HS-5 (cell line): ENCODE measurements at regions not wholly inside any gene's neighbourhood (a gene's known extent, or its start where the extent isn't known, plus 50 kb on each side); places are given as distances from the start of the nearest gene placed in this dataset.
"Not testable (repeated sequence)": the region's sequence is repeated elsewhere in the genome, so short reads cannot be mapped to it uniquely, and the experiment has no call there.

ENCODE experiments used
- DNase-seq: peaks from one replicate; pipeline ENCODE4 v3.0.0-alpha.2; 2012; ENCODE audit warnings: low read depth

DNA sequence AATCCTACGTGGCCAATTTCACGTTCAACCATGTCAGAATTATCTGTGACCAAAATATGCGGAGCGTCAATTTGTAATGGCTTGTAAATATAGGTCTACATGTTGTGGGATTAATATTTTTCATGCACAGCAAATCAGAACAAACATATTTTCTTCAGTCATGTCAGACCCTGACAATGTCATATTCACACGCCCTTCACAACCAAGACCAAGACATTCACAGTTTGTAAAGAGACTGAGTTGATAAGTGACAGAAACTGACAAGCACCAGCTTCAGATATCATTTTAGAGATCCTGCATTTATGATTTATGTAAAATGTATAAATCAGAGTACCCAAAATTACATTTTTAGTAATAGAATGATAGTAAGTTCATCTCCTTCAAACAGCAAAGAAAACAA is 57.3 kb upstream of the NOVA1 start:
- no peak for DNase-seq

DNA sequence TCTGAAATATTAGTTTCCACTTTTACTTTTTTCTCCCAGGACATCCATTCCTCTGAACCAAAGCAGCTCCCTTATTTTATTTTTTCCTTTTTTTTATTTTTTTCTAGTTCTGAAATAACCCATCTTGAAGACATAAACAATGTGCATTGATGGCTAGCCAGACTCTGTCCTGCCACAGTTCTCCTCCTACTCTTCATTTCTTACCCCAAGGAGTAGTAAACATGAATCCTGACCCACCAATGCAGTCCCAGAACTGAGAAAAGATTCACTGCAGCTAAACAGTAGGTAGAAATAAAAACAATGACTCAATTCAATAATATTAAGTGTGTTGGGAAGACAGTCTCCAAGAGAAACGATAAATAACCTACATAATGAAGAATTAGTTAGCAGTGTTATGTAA is 65.7 kb upstream of the NOVA1 start:
- no peak for DNase-seq

DNA sequence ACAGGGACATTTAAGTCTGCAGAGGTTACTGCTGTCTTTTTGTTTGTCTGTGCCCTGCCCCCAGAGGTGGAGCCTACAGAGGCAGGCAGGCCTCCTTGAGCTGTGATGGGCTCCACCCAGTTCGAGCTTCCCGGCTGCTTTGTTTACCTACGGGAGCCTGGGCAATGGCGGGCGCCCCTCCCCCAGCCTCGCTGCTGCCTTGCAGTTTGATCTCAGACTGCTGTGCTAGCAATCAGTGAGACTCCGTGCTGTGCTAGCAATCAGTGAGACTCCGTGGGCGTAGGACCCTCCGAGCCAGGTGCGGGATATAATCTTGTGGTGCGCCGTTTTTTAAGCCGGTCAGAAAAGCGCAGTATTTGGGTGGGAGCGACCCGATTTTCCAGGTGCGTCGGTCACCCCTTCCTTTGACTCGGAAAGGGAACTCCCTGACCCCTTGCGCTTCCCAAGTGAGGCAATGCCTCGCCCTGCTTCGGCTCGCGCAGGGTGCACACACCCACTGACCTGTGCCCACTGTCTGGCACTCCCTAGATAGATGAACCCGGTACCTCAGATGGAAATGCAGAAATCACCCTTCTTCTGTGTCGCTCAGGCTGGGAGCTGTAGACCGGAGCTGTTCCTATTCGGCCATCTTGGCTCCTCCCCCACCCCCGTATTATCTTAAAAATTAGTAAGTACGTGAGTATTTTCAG is 81.0 kb upstream of the NOVA1 start:
- not testable (repeated sequence) for DNase-seq

DNA sequence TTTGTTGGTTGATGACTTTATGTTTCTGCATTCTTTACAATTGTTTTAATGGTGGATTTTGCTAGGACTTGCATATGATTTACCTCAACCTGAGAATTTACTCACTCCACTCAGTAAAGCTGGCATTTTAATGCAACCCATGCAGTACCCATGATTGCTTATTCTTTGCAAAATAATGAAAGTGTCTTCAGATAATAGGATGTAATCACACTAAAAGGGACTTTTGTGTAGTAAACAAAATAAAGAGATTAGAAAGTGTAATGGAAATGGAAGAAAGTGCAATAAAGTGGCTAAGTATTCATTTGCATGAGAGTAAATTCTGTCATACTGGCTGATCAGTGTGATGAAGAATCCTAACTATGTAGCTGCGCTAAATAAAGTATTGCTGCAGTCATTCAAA is 87.6 kb upstream of the NOVA1 start:
- DNase-seq, result no peak

DNA sequence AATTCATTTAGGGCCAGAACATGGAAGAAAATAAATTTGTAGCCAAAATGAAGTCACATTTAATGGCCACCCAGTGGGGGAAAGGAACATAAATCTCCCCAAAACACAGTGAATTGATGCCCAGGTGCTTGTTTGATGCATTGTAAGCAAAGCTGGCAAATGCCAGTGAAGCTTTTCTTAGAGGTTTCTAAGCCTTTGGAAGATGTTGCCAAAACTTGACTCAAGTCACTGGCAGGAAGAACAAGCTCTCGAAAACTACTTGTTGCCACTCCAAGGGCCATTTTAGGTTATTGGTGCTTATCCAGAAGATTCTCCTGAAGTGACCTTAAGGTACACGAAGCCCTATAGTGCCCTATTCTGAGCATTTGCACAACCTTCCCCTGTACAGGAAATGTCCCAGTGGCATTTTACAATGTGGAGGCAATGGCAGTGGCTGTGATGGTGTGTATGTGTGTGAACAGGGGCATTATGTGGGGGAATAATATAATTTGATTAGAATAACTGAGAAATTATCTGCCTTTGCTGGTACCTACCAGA is 89.5 kb upstream of the NOVA1 start:
- no peak for DNase-seq

DNA sequence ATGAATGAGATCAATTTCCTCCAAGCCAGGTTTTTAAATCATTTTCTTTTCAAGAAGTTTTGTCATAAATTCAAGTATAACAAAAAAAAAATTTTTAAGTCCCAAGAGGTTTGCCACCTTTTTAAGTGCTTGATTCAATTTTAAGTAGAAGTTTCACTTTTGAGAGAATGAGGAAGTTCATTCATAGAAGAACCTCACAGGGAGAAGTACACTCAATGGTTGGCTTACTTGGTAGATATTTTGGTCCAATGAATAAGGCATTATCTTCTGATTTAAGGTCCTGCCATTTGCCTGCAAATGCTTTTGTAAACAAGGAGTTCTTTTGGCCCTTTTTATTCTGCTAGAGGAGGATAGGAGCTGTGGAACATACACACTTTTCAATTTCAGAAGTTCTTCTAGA is 96.7 kb upstream of the NOVA1 start:
- no peak for DNase-seq

DNA sequence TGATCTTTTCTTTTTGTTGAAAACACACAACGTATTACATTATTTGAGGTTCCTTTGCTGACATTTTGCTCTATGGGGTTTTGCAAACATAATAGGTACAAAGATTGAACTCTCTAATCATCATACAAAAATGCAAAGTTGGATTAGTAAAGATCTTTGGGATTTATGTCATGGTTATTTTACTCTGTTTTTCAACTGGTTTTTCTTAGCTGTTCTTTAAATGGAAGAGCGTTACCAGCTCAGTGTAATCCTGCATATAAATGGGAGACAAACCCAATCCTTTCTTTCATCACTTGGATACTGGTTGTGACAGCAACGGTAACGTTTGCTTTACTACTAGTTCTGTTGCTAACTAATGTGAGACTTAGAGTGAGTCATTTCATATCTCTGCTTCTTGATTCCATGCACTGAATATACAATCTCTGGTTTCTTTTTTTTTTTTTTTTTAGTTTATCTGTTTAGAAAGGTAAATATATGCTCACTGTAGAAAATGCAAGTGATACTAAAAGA is 104.9 kb upstream of the NOVA1 start:
- DNase-seq, result no peak

DNA sequence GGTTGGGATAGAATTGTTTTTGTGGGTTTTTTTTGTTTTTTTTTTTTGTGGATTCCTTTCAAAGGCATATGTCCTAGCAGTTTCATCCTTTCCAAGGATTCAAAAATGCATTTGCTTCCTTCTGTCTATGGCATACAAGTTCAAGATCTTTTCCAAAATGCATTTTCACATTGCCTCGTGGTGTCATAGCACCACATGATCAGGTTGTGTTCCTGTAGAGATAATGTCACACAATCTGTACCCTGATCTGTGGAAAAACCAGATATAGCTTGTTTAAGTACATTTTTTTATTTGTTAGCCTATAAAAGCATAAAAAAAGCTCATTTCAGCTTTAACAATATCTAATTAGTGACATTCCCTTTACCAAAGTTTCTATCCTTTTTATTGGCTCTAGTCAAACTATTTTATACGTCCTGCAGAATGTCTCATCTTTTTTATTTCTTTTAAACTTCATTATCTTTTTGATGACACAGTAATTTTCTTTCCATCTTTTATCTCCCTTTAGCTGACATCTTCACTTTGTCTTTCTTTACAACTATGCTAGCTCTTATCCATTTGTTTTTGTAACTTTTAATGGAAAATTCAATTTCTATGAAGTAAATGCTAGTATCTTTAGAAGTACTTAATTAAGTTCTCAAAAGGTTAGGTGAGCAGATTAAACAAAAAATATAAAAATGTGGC is 106.0 kb upstream of the NOVA1 start:
- no peak for DNase-seq

DNA sequence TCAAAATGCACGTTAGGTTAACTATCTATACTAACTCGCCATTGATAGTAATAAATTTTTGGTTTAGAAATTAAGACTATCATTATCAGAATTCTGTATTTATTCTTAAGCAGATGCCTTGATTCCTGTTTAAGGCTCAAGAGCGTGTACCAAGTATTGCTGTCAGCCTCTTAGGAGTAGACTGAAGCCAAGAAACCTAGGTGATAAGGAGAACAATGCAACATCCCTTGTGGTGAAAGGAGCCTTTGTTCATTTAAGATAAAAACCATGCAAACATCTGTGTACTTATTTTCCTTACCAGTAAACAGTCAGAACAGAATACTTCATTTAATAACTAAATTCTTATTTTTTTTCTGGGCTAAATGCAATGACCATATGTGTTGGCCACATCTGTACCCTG is 109.4 kb upstream of the NOVA1 start:
- DNase-seq, result no peak

DNA sequence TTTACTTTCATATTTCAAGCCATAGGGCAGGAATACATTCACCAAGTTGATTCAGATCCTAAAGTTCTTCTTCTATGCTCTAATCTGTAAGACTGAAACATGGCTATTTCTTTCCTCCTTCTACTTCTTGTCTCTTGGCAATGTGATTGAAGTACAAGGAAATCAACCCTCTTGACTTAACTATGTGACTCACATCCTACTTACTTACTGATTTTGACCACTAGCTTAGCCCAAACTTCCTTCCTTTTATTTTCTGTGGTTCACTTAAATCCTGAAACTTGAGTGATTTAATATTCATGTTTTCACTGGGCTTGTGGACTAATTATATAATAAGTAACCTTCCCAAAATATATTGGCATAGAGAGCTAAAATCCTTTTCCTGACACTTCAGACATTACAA is 111.2 kb upstream of the NOVA1 start:
- DNase-seq, result peak; percentile 19

DNA sequence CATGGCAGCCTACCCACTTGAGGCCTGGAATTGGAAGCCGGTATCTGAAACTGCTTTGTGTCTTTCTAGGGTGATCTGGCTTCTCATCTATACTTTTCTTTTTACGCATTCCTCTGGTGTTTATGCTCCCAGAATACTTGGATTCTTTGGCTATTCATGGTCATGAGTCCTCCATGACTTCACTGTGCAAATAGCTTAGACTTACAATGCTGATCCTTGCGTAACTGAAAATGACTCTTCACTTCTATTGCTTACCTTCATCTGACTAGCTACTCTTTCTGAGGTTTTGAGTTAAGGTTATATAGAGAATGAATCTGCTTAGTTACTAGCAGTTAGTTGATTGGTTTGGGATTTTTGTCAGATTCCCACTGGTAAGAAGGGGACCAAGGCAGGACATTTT is 121.7 kb upstream of the NOVA1 start:
- peak; percentile 74 for DNase-seq

DNA sequence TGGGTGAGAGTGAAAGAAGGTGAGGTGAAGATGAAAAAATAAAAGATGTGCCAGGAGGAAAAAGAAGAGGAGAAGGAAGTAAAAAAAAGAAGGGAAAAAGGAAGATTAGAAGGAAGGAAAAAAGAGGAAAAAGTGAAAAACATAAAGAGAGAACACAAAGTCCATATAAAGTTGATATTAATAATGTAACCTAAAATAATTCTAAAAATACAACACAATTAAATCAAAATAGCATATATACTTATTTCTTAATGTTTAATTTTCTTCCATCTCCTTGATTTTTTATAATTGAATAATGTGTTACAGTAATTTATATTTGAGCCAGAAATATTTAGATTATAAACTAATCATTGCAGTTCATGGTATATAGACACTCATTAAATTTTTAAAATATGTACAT is 124.4 kb upstream of the NOVA1 start:
- DNase-seq, result no peak

DNA sequence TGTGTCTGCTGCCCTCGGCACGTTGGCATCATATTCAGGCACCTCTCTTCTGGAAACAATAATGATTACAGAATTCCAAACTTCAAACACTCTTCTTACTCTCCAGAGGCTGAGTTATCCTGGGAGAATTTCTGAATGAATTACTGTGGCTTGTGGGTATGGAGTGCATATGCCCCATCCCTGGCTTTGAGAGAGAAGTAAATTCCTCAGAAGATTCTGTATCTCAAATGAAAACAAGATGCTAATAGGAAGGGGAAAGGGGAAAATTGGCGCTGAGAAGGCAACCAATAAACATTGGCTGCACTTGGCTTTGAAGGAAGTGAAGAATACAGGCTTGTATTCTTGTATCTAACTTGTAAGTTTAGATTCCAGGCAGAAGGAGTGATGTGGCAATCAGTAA is 132.0 kb upstream of the NOVA1 start:
- peak; percentile 59 for DNase-seq

DNA sequence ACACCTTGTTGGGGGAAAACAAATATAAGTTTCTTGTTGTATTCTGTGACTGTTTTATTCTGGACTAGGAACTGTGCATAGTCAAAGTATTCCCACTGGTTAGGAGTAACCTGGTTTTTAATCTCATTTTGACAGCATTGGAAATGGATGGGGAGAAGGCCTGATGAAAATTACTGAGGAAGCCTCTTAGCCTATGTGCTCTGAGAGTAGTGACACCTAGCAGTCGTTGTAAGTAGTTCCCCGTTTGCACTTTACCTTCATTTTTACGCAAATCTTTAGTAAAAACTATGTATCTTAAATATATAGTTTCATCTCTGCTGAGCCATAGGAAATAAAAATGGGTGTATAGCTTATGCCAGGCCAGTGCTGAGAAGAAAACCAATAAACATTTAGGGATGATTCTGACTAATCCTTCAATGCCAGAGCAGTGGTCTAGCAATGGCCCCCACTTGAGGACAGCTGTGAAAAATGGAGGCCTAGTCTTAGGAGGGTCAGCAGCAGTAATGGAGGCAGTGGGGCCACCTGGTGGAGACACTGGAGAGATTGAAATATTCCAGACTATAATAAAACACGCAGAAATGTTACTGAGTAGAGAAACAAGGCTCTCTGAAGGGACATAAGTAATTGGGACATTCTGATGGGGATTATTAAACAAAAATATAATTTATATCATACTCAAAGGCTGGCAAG is 133.2 kb upstream of the NOVA1 start:
- DNase-seq, result no peak

DNA sequence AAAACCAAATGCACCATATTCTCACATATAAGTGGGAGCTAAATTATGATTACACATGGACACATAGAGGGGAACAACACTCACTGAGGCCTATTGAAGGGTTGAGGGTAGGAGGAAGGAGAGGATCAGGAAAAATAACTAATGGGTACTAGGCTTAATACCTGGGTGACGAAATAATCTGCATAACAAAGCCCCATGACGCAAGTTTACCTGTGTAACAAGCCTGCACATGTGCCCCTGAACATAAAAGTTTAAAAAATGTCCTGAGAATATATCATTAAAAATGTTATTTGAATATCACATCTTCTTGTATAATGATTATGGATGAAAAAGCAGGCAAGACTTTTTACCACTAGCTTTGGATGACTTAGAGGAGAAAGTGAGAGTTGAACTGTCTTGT is 138.0 kb upstream of the NOVA1 start:
- no peak for DNase-seq

DNA sequence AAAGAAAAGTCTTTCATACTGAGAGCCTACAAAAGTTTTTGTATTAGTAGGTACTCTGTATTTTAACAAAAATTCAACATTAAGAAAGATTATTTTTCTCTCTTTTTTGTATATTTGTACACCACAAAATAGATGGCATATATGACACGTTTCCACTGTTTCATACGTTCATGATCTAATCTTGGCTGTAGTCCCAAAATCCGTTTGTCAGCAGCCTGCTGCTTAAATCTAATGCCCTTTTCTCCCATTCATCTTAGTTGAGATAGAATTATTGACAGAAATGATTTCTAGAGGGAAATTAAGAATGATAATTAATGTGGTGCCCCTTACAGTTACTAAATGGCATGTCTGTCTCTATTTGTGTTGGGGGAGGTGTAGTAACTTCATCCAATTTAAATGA is 140.7 kb upstream of the NOVA1 start:
- no peak for DNase-seq

DNA sequence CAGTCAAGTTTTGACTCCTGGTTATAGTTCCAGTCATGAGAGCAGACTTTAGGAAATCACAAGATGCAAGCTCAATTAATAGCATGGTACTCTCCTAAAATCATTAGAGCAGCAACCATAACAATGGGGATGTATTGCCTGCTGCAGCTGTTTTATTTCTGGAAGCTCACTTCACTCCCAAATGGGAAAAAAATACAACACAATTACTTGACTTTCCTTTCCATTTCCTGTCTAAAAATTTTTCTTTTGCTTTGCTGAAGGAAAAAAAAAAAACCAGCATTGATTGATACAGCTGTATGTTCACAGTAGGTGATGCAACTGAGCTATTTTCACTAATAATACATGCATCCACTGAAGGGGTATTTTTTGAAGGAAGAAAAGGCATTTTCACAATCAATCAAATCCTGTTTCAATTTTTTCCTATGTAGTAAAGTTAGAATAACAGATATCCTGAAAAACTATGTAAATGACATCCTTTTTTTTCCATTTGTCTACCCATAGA is 143.9 kb upstream of the NOVA1 start:
- DNase-seq, result no peak

DNA sequence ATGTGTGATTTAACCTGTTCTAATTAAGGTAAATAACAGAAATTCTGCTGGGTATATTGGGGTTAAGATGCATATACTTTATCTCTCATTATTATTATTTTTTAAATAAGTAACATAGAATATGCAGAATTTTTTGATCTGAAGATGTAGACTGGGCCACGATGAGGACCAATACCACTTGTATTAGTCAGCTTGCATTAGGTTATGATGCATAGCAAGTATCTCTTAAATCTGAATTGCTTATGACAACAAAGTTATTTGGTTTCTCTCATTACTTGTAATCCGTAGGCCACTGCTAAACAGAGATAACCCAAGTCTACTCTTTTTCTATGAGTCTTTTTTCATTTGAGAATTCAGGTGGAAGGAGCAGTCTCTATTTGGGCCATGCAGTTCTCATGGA is 145.5 kb upstream of the NOVA1 start:
- DNase-seq, result no peak

DNA sequence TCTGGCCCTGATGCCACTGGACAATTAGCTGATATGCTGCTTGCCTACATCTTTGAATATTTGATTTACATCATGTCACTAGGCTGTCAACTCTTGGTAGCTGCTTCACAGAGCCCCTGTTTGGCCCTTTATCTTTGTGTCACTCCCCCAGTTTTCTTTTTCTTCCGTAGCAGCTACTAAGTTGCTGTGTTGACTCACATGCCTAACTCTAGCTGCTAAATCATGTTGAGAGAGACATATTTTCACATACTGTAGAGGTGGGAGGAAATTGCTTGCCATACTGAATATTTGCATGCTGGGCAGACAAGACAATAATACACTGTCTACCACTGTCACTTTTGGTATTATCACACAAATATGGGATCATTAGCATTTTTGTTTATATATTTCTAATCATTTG is 147.1 kb upstream of the NOVA1 start:
- no peak for DNase-seq

DNA sequence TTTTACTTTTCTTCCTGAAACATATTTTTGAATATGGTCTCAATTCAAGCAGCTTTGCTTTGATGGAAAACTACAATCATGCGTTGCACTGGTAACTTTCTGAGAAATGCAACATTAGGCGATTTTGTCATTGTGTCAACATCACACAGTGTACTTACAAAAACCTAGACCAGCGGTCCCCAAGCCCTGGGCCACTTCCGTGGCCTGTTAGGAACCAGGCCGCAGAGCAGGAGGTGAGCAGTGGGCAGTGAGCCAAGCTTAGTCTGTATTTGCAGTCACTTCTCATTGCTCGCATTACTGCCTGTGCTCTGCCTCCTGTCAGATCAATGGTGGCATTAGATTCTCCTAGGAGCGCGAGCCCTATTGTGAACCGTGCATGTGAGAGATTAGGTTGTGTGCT is 163.7 kb upstream of the NOVA1 start:
- no peak for DNase-seq

DNA sequence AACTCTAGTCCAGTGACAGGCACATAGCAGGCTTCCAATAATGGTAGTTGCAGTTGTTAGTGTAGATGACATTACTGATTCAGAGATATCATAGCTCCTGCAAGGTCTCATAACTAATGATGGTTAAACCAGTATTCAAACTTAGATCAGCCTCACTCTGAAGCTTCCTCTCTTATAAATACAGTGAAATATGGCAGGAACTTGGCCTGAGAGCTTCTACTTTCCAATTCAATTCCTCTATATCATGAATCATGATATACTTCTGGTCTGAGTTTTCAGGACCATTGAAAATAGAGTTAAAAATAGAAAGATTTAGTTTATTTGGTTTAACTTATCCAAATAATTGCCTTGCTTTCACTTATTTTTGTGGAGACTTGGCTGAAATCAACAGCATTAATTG is 167.5 kb upstream of the NOVA1 start:
- no peak for DNase-seq

DNA sequence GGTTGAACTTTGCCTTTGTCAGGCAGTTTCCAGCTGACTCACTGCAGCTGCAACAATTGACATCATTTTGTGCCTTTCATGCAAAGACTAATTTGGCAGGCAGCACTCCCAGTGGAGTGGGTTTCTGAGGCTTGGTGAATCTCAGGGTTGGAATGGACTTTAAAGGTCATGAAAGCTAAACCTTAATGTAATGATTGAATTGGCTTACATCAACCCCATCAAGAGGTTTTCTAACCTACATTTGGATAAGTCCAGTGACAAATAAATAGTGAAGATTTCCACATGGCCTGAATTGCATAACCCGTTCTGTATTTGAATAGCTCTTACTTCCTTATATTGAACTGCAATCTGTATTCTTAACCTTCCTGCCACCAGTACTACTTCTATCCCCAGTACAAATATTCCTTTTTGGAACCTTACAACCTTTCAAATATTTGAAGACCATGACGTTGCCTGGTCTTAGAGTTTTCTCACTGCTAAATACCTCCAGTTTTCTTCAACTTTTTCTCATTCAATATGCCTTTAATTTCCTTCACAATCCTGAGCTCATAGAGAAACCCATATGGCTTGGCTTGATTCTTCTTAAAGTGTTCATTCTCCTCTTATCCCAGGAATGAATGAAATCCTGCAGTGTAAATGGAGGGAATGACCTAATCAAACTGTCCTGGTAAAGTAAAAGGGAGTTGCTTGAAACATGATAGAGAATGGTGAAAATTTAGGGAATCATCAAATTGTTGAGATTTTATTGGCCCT is 168.1 kb upstream of the NOVA1 start:
- peak; percentile 90 for DNase-seq
